ENCODE measurements at regions not wholly inside any gene's neighbourhood (a gene's known extent, or its start where the extent isn't known, plus 50 kb on each side); places are given as distances from the start of the nearest gene placed in this dataset.
"Not testable (repeated sequence)": the region's sequence is repeated elsewhere in the genome, so short reads cannot be mapped to it uniquely, and the experiment has no call there.

DNA sequence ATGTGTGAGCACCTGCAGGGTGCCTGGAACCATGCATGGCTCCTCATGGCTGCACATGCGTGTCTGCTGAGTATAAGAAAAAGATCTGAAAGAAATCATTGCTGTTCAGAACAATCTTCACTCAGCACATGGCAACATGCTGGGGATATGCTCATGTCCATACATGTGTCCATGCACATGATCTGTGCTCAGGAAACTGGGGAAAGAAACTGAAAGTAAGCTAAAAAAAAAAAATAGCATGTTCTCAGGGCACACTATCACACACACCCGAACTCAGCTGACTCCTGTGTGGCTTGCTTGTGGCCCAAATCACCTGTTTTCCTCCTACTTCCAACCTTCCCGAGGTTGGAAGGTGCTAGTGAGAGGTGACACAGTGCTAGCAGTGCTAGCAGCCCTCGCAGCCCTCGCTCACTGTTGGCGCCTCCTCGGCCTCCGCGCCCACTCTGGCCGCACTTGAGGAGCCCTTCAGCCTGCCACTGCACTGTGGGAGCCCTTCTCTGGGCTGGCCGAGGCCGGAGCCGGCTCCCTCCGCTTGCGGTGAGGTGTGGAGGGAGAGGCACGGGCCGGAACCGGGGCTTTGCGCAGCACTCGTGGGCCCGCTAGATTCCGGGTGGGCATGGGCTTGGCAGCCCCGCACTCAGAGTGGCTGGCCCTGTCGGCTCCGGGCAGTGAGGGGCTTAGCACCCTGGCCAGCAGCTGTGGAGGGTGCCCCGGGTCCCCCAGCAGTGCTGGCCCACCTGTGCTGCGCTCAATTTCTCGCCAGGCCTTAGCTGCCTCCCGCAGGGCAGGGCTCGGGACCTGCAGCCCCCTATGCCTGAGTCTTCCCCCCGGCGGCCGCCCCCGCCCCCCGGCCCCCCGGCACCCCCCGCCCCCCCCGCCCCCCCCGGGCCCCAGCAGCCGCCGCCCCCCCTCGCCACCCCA is 76.0 kb downstream of the GADD45G start:
- no peak overlapping the region for H3K27ac ChIP-seq (ENCODE audit: low read depth in 2 of 2, low read length in 2 of 2)
- H3K9ac ChIP-seq (ENCODE audit: low read depth in 1 of 2, low read length in 2 of 2): no peak overlapping the region
- H3K4me3 ChIP-seq (ENCODE audit: low read length in 2 of 2): no peak overlapping the region
- H3K9me3 ChIP-seq (ENCODE audit: control insufficient read depth in 2 of 2, low read length in 2 of 2): no peaks in the 10 kb centered on the region
- H3K36me3 ChIP-seq (ENCODE audit: control insufficient read depth in 2 of 2, insufficient read depth in 2 of 2, low read length in 2 of 2): no peaks in the 10 kb centered on the region
- peaks cover 9 to 16% of the 10 kb centered on the region in 2 donors for H3K4me1 ChIP-seq (ENCODE audit: control insufficient read depth in 2 of 2, insufficient read depth in 2 of 2, low read length in 2 of 2)
- H3K27me3 ChIP-seq (ENCODE audit: control insufficient read depth in 2 of 2, insufficient read depth in 2 of 2, low read length in 2 of 2): peaks cover 0 to 2% of the 10 kb centered on the region in 2 donors

DNA sequence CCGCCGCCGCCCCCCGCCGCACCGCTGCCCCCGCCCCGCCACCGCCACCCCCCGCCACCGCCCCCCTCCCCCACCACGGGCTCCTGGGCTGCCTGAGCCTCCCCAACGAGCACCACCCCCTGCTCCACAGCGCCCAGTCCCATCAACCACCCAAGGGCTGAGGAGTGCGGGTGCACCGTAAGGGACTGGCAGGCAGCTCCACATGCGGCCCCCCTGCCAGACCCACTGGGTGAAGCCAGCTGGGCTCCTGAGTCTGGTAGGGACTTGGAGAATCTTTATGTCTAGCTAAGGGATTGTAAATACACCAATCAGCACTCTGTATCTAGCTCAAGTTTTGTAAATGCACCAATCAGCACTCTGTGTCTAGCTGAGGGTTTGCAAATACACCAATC is 76.7 kb downstream of the GADD45G start:
- not testable (repeated sequence) for H3K9me3 ChIP-seq (ENCODE audit: control insufficient read depth in 2 of 2, low read length in 2 of 2); H3K27me3 ChIP-seq (ENCODE audit: control insufficient read depth in 2 of 2, insufficient read depth in 2 of 2, low read length in 2 of 2); H3K9ac ChIP-seq (ENCODE audit: low read depth in 1 of 2, low read length in 2 of 2); H3K36me3 ChIP-seq (ENCODE audit: control insufficient read depth in 2 of 2, insufficient read depth in 2 of 2, low read length in 2 of 2); H3K27ac ChIP-seq (ENCODE audit: low read depth in 2 of 2, low read length in 2 of 2); H3K4me3 ChIP-seq (ENCODE audit: low read length in 2 of 2)
- peaks cover 4 to 14% of the 10 kb centered on the region in 2 donors for H3K4me1 ChIP-seq (ENCODE audit: control insufficient read depth in 2 of 2, insufficient read depth in 2 of 2, low read length in 2 of 2)

DNA sequence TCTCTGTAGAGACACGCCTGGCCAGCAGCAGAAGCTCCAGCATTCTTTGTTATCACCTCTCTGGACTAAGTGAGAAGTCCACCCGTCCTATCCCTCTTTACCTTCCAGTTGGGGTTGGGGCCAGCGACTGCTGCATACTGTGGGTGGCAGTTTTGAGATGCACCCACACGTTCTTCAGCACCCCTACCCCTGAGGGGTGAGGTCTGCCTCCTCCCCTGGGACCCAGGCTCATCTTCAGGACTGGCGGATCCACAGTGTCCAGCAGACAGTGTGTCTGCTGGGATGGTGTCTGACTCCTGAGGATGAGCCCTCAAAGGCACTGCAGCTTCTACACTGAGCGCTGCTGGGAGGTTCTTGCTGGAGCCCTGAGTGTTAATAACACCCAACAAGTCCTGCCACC is 78.8 kb downstream of the GADD45G start:
- Histone ChIP-seq H3K4me3 (ENCODE audit: low read length in 2 of 2) (no peak overlapping the region), H3K27ac (ENCODE audit: low read depth in 2 of 2, low read length in 2 of 2) (no peak overlapping the region), H3K27me3 (ENCODE audit: control insufficient read depth in 2 of 2, insufficient read depth in 2 of 2, low read length in 2 of 2) (no peaks in the 10 kb centered on the region), H3K9ac (ENCODE audit: low read depth in 1 of 2, low read length in 2 of 2) (no peak overlapping the region), H3K36me3 (ENCODE audit: control insufficient read depth in 2 of 2, insufficient read depth in 2 of 2, low read length in 2 of 2) (no peaks in the 10 kb centered on the region), H3K9me3 (ENCODE audit: control insufficient read depth in 2 of 2, low read length in 2 of 2) (no peaks in the 10 kb centered on the region), H3K4me1 (ENCODE audit: control insufficient read depth in 2 of 2, insufficient read depth in 2 of 2, low read length in 2 of 2) (peaks cover 0 to 6% of the 10 kb centered on the region in 2 donors)

DNA sequence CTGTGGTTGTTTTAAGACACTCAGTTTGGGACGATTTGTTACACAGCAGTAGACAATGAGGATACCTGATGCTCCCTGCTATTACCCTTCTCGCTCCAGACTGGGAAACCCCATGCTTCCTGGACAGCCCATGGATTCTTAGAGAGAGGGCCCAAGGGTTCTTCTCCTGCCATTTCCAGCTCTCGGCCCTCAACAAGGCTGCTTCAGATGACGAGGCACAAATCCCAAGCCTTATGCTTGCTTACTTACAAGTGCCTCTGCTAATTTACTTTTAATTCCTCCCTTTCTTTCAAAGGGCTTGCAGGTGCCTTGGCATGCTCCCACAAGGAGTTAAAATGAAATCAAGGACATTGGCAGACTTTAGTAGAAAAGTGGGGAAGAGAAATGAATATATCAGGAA is 79.4 kb downstream of the GADD45G start:
- Histone ChIP-seq H3K27ac (ENCODE audit: low read depth in 2 of 2, low read length in 2 of 2) (no peak overlapping the region), H3K4me1 (ENCODE audit: control insufficient read depth in 2 of 2, insufficient read depth in 2 of 2, low read length in 2 of 2) (peaks cover 0 to 6% of the 10 kb centered on the region in 2 donors), H3K36me3 (ENCODE audit: control insufficient read depth in 2 of 2, insufficient read depth in 2 of 2, low read length in 2 of 2) (no peaks in the 10 kb centered on the region), H3K9ac (ENCODE audit: low read depth in 1 of 2, low read length in 2 of 2) (no peak overlapping the region), H3K4me3 (ENCODE audit: low read length in 2 of 2) (no peak overlapping the region), H3K9me3 (ENCODE audit: control insufficient read depth in 2 of 2, low read length in 2 of 2) (no peaks in the 10 kb centered on the region), H3K27me3 (ENCODE audit: control insufficient read depth in 2 of 2, insufficient read depth in 2 of 2, low read length in 2 of 2) (no peaks in the 10 kb centered on the region)

DNA sequence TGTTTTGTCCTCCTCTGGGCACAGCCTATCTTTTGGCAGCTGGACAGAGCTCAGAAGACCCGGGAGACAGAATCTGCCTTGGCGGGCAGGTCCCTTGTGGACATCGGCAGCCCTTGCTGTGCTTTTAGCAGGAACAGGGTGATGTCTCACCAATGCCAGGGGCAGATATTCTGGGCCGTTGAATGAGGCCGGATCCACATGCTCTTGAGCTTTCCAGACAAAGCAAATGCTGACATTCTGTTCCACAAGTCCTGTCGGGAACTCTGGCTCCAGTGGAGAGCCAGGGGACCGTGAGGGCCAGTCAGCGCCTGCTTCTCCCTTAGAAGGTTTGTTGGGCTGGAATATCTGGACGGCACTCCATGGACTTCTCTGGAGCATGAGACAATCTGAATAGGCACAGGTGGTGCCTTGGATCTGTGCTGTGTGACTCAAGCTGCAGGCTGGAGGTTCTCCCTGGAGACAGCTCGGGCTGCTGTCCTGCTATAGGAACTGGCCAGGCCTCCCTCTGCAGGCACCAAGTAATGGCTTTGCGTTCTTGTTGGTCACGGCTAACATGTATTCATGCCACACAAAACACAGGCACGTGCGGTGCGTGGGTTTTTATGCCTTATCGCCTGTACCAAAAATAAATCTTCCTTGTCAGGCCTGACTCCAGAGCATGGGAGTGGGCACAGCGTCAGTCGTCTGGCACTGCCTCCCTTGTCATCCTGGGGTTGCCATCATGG is 80.3 kb downstream of the GADD45G start:
- Histone ChIP-seq H3K27me3 (ENCODE audit: control insufficient read depth in 2 of 2, insufficient read depth in 2 of 2, low read length in 2 of 2) (no peaks in the 10 kb centered on the region), H3K9me3 (ENCODE audit: control insufficient read depth in 2 of 2, low read length in 2 of 2) (no peaks in the 10 kb centered on the region), H3K36me3 (ENCODE audit: control insufficient read depth in 2 of 2, insufficient read depth in 2 of 2, low read length in 2 of 2) (no peaks in the 10 kb centered on the region), H3K4me3 (ENCODE audit: low read length in 2 of 2) (no peak overlapping the region), H3K27ac (ENCODE audit: low read depth in 2 of 2, low read length in 2 of 2) (no peak overlapping the region), H3K9ac (ENCODE audit: low read depth in 1 of 2, low read length in 2 of 2) (no peak overlapping the region), H3K4me1 (ENCODE audit: control insufficient read depth in 2 of 2, insufficient read depth in 2 of 2, low read length in 2 of 2) (peaks cover 0 to 6% of the 10 kb centered on the region in 2 donors)

DNA sequence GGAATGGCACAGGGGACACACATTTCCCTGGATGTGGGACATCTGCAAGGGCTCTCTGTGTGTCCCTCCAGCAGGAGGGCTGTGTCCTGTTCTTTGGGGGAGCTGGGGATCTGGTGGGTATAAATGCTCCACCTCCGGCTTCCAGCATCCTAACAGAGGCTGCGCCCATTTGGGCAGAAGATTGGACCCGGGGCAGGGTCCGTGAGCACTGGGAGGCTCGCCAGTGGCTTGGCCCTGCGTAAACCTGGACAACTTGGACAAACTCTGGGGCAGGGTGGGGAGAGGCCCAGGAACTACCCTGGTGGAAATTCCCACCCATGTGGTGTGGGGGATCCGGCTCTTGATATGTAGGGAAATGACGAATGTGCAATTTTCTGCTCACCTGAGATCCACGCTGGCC is 80.9 kb downstream of the GADD45G start:
- Histone ChIP-seq H3K27ac (ENCODE audit: low read depth in 2 of 2, low read length in 2 of 2) (no peak overlapping the region), H3K9me3 (ENCODE audit: control insufficient read depth in 2 of 2, low read length in 2 of 2) (no peaks in the 10 kb centered on the region), H3K4me1 (ENCODE audit: control insufficient read depth in 2 of 2, insufficient read depth in 2 of 2, low read length in 2 of 2) (peaks cover 0 to 6% of the 10 kb centered on the region in 2 donors), H3K4me3 (ENCODE audit: low read length in 2 of 2) (no peak overlapping the region), H3K27me3 (ENCODE audit: control insufficient read depth in 2 of 2, insufficient read depth in 2 of 2, low read length in 2 of 2) (no peaks in the 10 kb centered on the region), H3K36me3 (ENCODE audit: control insufficient read depth in 2 of 2, insufficient read depth in 2 of 2, low read length in 2 of 2) (no peaks in the 10 kb centered on the region), H3K9ac (ENCODE audit: low read depth in 1 of 2, low read length in 2 of 2) (no peak overlapping the region)

DNA sequence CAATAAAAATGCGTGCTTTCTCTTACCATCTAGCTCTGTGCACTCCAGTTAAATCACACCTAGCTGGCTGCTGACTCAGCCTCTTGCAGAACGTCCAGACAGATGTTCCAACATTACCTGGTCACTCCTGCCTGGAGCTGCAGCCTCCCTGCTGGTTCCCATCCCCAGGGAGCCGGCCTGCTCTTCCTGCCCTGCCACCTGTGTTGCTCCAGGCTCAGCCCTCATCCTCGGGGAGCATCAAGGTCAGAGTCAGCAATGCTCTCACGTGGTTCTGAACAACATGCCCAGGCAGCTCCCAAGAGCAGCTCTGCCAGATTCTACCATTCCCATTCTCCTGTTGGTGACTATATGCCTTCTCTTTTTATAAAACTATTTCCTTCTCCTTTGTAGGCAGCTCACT is 81.3 kb downstream of the GADD45G start:
- Histone ChIP-seq H3K27ac (ENCODE audit: low read depth in 2 of 2, low read length in 2 of 2) (no peak overlapping the region), H3K36me3 (ENCODE audit: control insufficient read depth in 2 of 2, insufficient read depth in 2 of 2, low read length in 2 of 2) (no peaks in the 10 kb centered on the region), H3K4me1 (ENCODE audit: control insufficient read depth in 2 of 2, insufficient read depth in 2 of 2, low read length in 2 of 2) (peaks cover 0 to 6% of the 10 kb centered on the region in 2 donors), H3K4me3 (ENCODE audit: low read length in 2 of 2) (no peak overlapping the region), H3K9ac (ENCODE audit: low read depth in 1 of 2, low read length in 2 of 2) (no peak overlapping the region), H3K27me3 (ENCODE audit: control insufficient read depth in 2 of 2, insufficient read depth in 2 of 2, low read length in 2 of 2) (no peaks in the 10 kb centered on the region), H3K9me3 (ENCODE audit: control insufficient read depth in 2 of 2, low read length in 2 of 2) (no peaks in the 10 kb centered on the region)

DNA sequence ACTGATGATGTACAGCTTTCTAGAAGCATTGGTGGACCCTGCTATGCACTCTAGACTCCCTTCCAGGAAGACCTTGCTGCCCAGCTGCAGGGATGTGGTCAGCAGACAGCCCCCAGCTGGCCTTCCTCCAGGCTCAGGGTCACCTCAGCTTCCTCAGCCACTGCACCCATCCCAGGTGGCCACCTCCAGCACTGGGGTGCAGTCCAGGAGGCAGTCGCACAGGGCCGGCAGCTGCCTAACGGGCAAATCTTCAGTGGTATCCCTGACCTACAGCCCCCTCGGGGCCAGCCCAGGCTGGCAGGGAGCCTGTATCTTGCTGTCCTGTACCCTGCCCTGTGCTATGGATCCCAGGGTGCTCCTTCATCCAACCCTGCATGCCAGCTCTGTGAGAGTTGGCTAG is 81.8 kb downstream of the GADD45G start:
- Histone ChIP-seq H3K4me3 (ENCODE audit: low read length in 2 of 2) (no peak overlapping the region), H3K4me1 (ENCODE audit: control insufficient read depth in 2 of 2, insufficient read depth in 2 of 2, low read length in 2 of 2) (peaks cover 0 to 6% of the 10 kb centered on the region in 2 donors), H3K9me3 (ENCODE audit: control insufficient read depth in 2 of 2, low read length in 2 of 2) (no peaks in the 10 kb centered on the region), H3K27me3 (ENCODE audit: control insufficient read depth in 2 of 2, insufficient read depth in 2 of 2, low read length in 2 of 2) (no peaks in the 10 kb centered on the region), H3K36me3 (ENCODE audit: control insufficient read depth in 2 of 2, insufficient read depth in 2 of 2, low read length in 2 of 2) (no peaks in the 10 kb centered on the region), H3K27ac (ENCODE audit: low read depth in 2 of 2, low read length in 2 of 2) (no peak overlapping the region), H3K9ac (ENCODE audit: low read depth in 1 of 2, low read length in 2 of 2) (no peak overlapping the region)

DNA sequence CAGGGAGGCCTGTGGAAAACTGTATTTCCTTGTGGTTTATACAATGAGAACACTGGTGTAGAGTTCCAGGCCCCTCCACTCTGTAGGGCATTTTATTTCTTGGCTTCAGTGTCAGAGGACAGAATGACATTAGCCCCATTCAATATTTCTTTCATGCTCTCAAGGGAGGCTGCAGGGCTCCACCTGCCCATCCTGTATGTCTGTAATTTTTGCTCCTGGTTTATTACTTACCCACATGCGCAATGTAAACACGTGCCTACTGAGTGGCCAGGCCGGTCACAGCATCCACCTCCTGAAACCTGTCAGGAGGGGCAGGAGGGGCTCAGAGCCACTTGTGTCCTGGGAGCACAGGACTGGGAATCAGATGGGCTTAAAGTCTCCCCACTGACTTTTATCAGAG is 82.4 kb downstream of the GADD45G start:
- H3K4me1 ChIP-seq (ENCODE audit: control insufficient read depth in 2 of 2, insufficient read depth in 2 of 2, low read length in 2 of 2): peaks cover 0 to 6% of the 10 kb centered on the region in 2 donors

DNA sequence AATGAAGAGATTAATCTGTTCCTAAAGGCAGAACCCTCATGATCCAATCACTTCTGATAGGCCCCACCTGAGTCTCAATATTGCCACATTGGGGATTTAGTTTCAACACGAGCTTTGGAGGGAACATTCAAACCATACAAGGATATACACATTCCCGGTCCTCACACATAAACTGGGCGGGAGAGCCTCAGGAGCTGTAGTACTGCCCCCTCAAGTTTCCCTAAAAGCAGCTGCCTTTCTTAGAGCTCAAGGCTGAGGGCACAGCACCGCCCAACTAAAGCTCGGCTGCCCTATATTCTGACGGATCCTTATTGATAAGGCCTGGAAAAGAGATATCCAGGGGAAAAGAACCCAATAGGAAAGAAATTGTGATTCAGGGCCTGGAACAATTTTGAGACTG is 83.0 kb downstream of the GADD45G start:
- H3K4me3 ChIP-seq (ENCODE audit: low read length in 2 of 2): no peak overlapping the region
- peaks cover 0 to 6% of the 10 kb centered on the region in 2 donors for H3K4me1 ChIP-seq (ENCODE audit: control insufficient read depth in 2 of 2, insufficient read depth in 2 of 2, low read length in 2 of 2)
- H3K27ac ChIP-seq (ENCODE audit: low read depth in 2 of 2, low read length in 2 of 2): no peak overlapping the region
- H3K36me3 ChIP-seq (ENCODE audit: control insufficient read depth in 2 of 2, insufficient read depth in 2 of 2, low read length in 2 of 2): no peaks in the 10 kb centered on the region
- H3K27me3 ChIP-seq (ENCODE audit: control insufficient read depth in 2 of 2, insufficient read depth in 2 of 2, low read length in 2 of 2): no peaks in the 10 kb centered on the region
- no peaks in the 10 kb centered on the region for H3K9me3 ChIP-seq (ENCODE audit: control insufficient read depth in 2 of 2, low read length in 2 of 2)
- H3K9ac ChIP-seq (ENCODE audit: low read depth in 1 of 2, low read length in 2 of 2): no peak overlapping the region

More for the DNA sequence above, 82.4 kb downstream of the GADD45G start:
- Histone ChIP-seq H3K9ac (ENCODE audit: low read depth in 1 of 2, low read length in 2 of 2) (no peak overlapping the region), H3K36me3 (ENCODE audit: control insufficient read depth in 2 of 2, insufficient read depth in 2 of 2, low read length in 2 of 2) (no peaks in the 10 kb centered on the region), H3K27me3 (ENCODE audit: control insufficient read depth in 2 of 2, insufficient read depth in 2 of 2, low read length in 2 of 2) (no peaks in the 10 kb centered on the region), H3K9me3 (ENCODE audit: control insufficient read depth in 2 of 2, low read length in 2 of 2) (no peaks in the 10 kb centered on the region), H3K27ac (ENCODE audit: low read depth in 2 of 2, low read length in 2 of 2) (no peak overlapping the region), H3K4me3 (ENCODE audit: low read length in 2 of 2) (no peak overlapping the region)

All from mucosa of rectum (tissue), 2 donors.